RWPE1 (cell line): ENCODE measurements at regions not wholly inside any gene's neighbourhood (a gene's known extent, or its start where the extent isn't known, plus 50 kb on each side); places are given as distances from the start of the nearest gene placed in this dataset.

Experiments used
- CTCF ChIA-PET: fragments of 350-600 bp; sonication (Branson Sonifier 250); formaldehyde crosslinking; extraction: SDS; loops from one replicate; lab custom pipeline; 2021; lab: Yijun Ruan, JAX
- POLR2A ChIA-PET: fragments of 400-600 bp; formaldehyde crosslinking; extraction: SDS; loops from one replicate; lab custom pipeline; 2020; ENCODE audit warnings: antibody characterized with exemption; ENCODE audit not compliant: low non-redundant PET; lab: Yijun Ruan, JAX
- DNase-seq: peaks from one replicate; pipeline ENCODE4 v3.0.0; 2012; ENCODE audit warnings: low spot score
- H3K27ac ChIP-seq: fragments of 450-650 bp; 2 replicates; pipeline ENCODE4 v1.5.1; 2017
- TF ChIP-seq, protein P1 (sequence below): fragments of 450-650 bp; conservative IDR thresholded peaks from 2 replicates; pipeline ENCODE4 v1.5.1; 2017; ENCODE audit warnings: low read depth, mild to moderate bottlenecking

- no peak for DNase-seq
- CTCF ChIA-PET, result no interaction called here
- TF ChIP-seq, protein P1, sequence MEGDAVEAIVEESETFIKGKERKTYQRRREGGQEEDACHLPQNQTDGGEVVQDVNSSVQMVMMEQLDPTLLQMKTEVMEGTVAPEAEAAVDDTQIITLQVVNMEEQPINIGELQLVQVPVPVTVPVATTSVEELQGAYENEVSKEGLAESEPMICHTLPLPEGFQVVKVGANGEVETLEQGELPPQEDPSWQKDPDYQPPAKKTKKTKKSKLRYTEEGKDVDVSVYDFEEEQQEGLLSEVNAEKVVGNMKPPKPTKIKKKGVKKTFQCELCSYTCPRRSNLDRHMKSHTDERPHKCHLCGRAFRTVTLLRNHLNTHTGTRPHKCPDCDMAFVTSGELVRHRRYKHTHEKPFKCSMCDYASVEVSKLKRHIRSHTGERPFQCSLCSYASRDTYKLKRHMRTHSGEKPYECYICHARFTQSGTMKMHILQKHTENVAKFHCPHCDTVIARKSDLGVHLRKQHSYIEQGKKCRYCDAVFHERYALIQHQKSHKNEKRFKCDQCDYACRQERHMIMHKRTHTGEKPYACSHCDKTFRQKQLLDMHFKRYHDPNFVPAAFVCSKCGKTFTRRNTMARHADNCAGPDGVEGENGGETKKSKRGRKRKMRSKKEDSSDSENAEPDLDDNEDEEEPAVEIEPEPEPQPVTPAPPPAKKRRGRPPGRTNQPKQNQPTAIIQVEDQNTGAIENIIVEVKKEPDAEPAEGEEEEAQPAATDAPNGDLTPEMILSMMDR, result no peak
- POLR2A ChIA-PET, result no interaction called here
- H3K27ac ChIP-seq, result no peak overlapping the region
These were observed 305.5 kb downstream of the SOX9 start for GRCh38 chr17:72426321-72426720.

- TF ChIP-seq, protein P1, result no peak
- 0 out of 2 replicates have a peak overlapping the region, but pooled peaks have one; percentile 6 for H3K27ac ChIP-seq
- POLR2A ChIA-PET, result no interaction called here
- no peak for DNase-seq
- CTCF ChIA-PET, result no interaction called here
These were observed 306.3 kb downstream of the SOX9 start for GRCh38 chr17:72426948-72427760.

DNA sequence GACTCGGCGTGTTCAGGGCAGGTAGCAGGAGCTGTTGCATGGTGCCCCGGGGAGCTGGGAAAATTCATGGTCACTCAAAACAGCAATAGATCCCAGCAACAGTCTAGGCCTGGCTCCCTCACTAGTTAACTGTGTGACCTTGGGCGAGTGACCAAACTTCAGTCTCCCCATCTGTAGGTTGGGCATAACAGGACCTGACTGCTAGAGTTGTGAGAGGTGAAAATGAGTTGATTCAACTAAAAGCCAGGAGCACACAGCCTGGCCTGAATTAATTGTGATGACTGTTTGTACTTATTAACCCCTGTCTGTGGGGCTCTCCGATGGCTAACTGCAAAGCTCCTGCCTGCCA is 306.9 kb downstream of the SOX9 start:
- no peak for DNase-seq
- CTCF ChIA-PET, result no interaction called here
- H3K27ac ChIP-seq, result 0 out of 2 replicates have a peak overlapping the region, but pooled peaks have one; percentile 6
- TF ChIP-seq, protein P1, result no peak
- POLR2A ChIA-PET, result no interaction called here

DNA sequence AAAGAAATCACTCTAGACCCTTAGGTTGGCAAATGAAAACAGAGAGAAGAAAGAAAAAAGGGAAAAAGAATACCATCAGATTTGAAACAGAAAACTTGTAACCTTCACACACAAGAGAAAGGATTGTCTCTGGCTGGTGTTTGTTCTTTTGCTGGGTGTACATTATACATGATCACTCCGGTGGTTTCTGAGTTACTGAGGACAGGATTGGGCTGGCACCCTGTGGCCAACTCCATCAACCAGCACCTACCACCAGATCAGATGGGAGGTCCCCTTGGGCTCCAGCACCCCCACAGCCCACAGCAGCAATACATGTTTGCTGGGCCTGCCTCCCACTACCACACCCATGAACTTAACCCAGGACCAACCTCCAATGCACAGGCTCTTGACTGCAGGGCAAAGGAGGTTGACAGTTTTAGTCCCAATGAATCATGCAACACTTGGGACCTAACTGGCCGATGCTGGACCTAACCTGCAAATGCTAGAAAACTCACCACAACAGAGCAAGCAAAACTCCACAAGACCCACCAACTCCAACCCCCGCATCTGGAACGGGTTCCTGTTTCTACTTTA is 308.3 kb downstream of the SOX9 start:
- peak overlapping the region; percentile 53 for H3K27ac ChIP-seq
- ChIA-PET CTCF (no interaction called here), POLR2A (no interaction called here)
- DNase-seq, result no peak
- TF ChIP-seq, protein P1, result no peak

GRCh38 chr17:72430611-72431432 is 310.0 kb downstream of the SOX9 start:
- CTCF ChIA-PET, result interaction anchor here (0.6 kb wide), 1 partner anchor 1065 kb away, joined by 4 read pairs; no protein-coding TSS in a partner anchor
- TF ChIP-seq, protein P1, result no peak; the same call in 1 of the 2 replicates
- no peak for DNase-seq
- H3K27ac ChIP-seq, result peak overlapping the region; percentile 53
- POLR2A ChIA-PET, result no interaction called here

DNA sequence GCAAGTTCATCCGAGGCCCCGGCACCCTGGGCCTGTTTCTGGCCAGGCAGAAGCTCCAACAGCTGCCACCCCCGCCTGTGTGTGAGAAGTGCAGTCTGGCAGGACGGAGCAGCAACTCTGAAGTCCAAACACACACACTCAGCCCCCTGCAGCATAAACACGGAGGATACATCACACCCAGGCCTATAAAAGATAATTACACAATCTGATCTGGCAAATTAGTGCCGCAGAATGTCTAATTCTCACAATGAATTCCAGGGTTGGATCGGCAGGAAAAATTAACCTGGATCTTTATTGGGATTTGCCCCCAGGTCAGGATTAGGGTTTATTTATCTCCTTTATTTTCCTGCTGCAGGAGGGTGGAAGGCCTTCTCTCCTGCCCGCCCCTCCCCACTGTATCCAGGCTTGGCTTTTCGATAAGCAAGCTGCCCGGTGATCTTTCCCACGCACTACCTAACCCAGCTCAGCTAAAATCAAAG is 311.4 kb downstream of the SOX9 start:
- CTCF ChIA-PET, result interaction anchor here (0.6 to 0.7 kb wide), 2 partner anchors 35 to 321 kb away, joined by 3 to 5 read pairs; no protein-coding TSS in a partner anchor
- POLR2A ChIA-PET, result no interaction called here
- no peak for DNase-seq
- 0 out of 2 replicates have a peak overlapping the region, but pooled peaks have one; percentile 1 for H3K27ac ChIP-seq
- TF ChIP-seq, protein P1, result no peak
